HG03196 (cell line): ENCODE measurements at regions not wholly inside any gene's neighbourhood (a gene's known extent, or its start where the extent isn't known, plus 50 kb on each side); places are given as distances from the start of the nearest gene placed in this dataset.
"Not testable (repeated sequence)": the region's sequence is repeated elsewhere in the genome, so short reads cannot be mapped to it uniquely, and the experiment has no call there.

Experiments used
- ATAC-seq: cut with Tn5 transposase; IDR thresholded peaks from one replicate; pipeline ENCODE4 v1.9.1; 2021; ENCODE audit not compliant: unreplicated experiment

DNA sequence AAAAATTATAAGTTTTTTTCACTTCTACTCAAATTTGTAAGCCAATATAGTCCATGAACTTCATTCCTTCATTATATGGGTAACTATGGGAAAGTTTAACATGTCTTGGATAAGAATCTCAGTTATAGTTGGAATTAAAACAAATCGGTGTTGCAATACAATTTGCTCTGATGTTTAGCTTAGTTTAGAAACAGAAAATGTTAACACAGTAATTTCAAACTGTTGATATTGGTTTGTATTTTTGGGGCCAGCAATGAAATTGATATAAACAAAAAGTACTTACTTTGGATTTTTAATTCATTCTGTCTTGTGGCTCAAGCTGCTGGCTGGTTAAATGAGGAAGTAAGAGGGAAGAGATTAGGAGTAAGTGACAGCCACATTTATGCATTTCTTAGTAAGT, 368.5 kb upstream of the NT5C1B start:
- no peak for ATAC-seq

DNA sequence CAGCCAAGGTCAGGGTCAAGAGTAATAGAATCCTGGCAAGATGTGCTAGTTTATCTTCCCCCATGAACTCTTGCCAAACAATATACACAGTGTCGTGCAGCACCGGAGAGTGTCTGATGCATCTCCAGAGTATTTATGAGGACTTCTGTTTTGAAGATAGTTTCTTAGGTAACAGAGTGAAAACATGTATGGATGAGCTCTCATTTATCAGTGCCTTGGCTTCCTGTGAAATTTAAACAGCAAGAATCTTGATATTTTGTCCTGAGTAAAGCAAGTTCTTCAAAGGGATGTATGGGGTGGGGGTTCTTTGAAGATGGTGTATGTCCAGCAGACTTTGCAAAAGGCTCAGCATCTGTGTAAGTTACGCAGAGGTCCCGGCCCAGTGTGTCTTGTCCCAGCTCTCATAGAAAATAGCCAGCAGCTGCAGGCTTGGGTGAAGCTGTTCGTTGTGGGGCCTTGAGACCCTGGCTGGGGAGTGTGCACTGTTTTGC, 361.0 kb upstream of the NT5C1B start:
- ATAC-seq: no peak

DNA sequence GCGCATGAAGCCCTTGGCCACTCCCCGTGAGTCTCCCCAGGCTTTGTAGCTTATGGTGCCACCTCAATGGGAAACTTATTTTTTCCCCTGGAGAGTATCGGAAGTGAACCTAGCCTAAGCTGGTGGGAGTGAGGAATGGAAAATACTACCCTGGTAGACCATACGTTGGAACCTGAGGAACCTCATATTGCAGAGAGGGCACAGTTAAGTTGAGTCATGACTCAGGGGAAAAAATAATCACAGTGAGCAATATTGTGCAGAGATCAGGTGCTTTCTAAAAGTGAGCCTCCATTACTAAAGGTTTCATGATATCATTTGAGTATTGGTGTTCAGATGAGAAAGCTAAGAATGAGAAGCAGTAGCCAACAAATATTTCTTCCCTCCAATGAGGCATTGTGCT, 360.5 kb upstream of the NT5C1B start:
- ATAC-seq: no peak

DNA sequence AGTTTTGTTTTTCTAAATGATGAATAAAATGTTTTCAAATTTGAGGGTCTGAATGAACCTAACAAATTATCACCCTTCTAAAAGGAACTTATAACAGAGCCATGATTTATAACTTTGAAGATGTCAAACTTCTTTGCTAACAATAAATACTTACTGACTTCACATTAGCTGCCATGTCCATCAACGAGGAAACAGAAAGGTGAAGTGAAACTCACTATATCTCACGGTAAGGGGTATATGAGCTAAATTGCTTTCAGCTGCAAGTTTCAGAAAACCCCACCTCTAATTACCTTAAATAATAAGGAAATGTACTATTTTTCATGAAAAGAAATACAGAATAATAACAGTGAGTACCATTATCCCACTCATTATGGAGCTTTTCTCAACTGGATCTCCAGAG, 350.8 kb upstream of the NT5C1B start:
- ATAC-seq: no peak

DNA sequence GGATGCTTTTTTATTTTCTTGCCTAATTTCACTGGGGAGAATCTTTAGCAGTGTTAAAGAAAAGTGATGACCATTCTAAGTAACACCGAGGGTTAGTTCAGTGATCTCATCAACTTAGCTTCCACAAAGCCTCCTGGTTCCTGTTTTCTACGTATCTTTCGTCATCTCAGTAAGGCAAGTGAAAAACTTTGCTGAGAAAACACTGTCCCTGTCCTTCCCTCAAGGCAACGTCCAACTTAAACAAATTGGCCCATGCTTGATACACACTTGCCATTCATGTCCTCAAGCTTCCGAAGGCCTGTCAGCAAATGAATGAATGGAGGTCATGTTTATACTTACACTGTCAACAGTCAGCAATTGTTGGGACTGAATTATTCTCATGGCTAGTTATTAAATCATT, 350.4 kb upstream of the NT5C1B start:
- ATAC-seq: not testable (repeated sequence)

DNA sequence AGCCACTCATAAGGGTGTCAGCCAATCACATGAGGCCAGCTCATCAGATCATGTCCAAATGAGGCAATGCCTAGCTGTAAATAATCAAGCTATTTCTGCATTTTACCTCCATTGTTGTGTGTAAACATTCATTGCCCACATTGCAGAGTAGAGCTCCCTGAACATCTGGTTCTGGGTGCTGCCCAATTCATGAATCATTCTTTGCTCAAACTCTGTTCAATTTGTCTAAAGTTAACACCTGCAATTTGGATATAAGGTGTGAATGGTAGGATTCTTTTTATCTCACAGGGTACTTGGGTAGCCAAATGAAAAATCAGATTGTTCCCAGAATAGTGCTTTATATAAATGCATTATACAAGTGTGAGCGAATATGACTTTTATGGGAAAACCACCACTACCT, 345.5 kb upstream of the NT5C1B start:
- no peak for ATAC-seq

DNA sequence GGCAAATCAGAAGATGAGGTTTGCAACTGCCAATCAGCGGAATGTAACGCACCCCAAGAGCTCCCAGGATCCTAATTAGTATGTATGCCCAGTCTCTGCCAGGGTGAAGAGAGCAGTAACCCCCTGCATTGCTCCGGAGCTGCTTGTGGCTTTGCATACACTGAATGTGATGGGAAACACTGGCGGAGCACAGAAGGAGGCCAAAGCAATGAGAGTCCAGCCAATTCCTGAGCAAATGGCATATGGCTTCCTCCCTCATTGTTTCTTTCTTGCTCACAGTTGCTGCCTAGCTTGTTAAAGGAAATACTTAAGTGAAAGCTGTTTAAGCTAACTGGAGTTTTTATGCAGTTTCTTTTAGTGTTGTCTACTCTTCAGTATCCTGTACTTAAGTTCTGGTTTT, 343.5 kb upstream of the NT5C1B start:
- no peak for ATAC-seq

DNA sequence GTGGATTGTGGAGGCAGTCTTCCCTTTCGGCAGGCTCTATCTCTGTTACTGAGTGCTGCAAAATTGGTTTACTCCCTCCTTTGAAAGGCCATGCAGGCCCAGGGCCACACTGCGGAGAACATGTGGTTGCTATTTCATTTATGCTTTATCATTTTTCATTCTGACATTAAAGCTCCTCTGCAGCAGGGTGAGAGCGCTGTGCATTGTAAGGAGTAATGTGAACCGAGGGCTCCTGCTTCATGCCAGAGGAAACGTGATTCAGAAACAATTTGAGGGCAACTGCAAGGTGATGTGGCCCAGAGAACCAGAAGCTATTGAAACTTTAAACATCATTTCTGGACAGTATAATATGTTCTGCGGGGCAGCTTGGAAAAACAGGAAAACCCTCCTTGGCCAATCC, 341.6 kb upstream of the NT5C1B start:
- ATAC-seq: no peak

DNA sequence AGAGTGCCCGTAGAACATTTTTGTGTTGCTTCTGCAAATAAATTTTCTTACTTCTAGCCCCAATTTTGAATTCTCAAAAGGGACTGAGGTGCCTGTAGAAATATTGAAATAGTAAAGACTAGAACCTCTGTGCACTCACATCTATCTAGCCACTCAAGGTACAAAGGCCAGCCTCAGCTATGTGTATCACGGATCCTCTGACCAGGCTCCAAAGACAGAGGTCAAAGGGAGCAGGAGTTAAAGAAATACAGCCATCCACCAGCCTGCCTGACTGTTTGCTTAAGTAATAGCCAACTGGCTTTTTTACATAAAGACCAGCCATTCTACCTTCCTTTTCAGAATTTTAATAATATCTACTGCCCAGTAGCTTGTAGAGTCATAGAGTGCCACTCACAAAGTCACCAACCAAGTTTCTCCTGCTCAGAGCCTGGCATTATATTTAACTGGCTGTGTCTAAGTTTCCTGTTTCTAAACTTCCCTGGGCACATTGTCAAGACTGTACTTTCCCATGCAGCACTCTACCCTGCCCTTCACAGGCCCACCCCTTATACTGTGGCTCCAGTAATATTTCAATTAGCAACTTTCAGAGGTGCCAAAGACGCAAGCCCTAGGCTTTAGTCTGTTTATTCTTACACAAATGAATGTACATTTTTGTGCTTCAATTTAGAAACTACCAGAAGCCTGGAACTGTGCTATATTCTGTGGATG, 338.3 kb upstream of the NT5C1B start:
- no peak for ATAC-seq

DNA sequence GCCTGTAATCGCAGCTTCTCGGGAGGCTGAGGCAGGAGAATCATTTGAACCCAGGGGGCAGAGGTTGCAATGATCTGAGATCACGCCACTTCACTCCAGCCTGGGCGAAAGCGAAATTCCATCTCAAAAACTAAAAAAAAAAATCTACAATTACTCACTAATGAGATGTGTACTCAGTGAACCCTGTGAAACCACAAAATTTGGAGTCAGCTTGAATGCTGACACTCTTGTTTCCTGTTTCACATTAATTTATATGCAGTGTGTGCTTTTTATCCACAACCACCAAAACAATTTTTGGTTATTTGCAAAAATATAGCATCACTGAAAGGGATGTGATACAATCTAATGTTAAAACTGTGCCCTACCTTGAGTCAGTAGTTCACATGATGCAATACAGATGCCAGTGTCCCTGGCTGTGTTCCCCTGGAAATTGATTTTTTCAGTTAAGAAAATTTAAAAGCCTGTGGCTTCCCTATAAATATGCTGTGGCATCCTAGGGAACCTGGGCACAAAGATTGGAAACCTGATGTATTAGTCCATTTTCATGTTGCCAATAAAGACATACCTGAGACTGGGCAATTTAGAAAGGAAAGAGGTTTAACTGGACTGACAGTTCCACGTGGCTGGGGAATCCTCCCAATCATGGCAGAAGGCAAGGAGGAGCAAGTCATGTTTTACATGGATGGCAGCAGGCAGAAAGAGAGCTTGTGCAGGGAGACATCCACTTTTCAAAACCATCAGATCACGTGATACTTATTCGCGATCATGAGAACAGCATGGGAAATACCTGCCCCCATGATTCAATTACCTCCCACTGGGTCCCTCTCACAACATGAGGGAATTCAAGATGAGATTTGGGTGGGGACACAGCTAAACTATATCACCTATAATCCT, 337.5 kb upstream of the NT5C1B start:
- no peak for ATAC-seq

DNA sequence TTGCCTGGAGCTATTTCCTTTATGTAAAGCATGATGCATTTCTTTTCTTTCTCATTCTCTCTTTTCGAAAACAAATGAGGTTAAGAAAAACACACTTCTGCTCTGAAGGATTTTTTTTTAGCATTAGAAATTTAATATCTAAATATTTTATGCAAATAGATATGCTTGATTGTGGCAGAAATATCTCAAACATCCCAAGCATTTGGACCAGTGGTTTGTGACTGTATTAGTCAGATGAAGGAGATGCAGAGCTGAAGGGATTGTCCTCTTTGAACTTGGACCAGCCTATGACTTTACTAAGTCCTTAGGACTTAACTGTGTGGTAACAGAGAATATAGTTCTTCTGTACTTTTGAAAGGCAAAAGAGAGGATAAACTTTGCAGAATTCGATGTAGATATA, 335.9 kb upstream of the NT5C1B start:
- no peak for ATAC-seq

DNA sequence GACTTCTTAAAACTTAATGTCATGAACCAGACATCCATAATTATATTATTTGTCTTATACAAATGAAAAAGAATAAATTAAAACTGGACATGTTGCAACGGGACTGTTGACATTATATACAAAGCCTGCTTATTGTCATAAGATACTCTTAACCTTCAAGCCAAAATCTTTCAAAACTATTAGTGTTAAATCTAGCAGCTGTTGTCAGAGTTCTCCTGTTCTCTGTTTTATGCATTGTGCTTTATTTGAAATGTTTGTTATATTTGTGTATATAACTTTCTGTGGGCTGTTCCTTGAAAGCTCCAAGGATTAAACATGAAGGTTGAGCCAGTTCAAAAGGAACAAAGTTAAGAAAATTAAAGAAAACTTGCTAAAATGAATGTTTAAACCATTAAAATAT, 335.5 kb upstream of the NT5C1B start:
- ATAC-seq: no peak

DNA sequence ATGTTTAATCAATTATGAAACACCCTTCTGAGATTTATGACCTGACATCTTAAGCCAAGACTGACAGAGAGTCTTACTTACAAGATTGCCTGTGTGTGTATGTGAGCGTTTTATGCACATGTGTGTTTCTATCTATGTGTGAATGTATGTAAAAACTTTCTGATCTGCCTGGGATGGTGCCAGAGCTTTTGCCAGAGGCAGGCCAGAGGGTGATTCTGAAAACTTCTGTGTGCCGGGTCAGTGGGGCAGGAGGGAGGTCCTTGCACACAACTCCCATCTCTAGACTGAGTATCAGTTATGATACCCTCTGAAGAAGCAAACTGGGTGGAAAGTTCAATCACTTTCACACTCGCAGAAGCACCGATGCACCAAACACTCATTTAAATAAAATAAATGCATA, 335.0 kb upstream of the NT5C1B start:
- no peak for ATAC-seq

DNA sequence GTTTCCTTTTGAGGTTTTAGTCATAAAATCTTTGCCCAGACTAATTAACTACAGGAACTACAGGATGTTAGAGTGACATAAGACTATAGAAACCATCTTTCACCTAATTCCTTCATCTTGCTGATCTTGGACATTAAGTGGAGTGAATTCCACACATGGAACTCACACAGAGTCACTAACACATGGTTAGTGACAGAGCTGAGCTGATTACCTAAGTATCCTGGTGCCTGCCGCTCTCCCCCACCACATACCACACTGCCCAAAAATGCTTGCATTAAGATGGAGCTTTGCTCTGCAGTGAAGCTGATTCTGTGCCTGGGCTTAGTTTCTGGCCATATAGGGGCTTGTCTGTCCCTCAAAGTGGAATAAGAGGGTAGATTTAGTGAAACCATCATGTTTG, 332.9 kb upstream of the NT5C1B start:
- ATAC-seq: no peak

DNA sequence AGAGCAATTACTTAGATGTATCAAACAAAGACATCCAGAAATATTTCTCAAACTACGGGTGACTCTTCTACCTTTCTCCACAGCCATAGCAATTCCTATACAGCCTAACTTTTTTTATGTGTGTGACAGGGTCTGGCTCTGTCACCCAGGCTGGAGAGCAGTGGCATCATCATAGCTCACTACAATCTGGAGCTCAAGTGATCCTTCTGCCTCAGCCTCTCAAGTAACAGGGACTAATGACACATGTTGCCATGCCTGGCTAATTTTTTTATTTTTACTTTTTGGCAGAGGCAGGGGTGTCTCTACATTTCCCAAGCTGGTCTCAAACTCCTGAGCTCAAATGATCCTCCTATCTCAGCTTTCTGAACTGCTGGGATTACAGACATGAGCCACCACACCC, 328.9 kb upstream of the NT5C1B start:
- no peak for ATAC-seq

DNA sequence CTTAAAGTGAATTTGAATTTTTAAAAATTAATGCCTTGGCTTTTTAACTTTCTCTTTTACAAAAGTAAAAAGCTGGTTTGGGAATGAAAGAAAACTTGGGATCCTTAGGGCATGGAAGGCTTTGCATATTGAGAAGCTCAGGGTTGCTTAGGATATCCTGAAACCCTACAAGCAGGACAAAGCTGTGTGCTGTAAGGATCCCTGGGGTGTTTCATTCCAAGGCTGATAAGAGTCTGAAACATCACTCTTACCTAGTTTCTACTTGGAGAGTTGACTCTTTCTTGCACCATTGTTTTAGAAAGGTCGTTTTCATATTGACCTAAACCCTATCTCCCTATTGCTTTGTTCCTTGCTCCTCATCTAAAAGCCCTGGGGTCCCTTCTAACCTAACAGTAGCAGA, 325.9 kb upstream of the NT5C1B start:
- no peak for ATAC-seq

DNA sequence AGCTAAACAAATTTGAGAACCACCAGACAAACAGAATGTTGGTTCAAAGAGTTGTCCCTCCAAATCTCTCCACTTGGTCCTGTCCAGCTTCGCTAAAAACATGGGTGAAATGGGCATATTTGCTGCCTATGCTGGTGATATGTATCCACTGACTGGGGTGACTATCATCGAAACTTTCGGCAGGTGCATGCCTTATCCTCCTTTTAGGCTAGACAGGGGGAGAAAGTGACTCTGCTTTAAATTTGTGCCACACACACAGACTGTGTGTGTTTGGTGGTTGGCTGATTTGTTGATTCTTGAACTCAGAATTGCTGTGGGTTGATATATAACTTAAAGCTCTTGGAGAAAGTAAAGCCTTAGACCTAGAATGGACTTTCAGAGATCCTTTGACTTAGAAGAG, 324.1 kb upstream of the NT5C1B start:
- ATAC-seq: no peak

DNA sequence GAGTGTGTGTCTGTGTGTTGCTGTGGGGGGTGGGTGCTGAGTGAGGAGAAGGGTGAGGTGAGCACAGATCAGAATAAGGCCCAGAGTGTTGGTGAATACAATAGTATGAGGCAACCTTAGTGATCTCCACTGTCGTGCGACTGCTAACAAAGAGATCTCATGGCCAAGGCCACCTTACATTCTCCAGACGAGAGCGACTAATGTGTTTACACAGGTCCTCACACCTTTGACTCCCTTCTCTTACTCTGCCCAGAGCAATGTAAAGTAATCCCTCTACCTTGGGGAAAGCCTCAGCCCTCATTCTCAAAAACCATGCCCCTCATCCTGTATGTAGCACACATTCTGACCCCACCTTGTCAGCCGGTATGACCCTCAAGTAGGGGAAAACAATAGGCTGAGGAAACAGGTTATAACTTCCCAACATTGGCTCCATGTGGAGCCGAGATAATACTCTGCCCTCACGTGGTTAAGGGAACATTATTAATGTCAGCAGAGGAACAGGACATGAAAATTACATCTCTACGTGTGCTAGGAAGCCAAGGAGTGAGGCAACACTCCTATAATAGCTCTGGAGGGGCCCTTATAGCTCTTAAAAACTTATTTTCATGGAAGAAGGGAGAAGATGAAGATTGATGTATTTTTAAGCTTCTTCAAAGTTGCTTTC, 323.0 kb upstream of the NT5C1B start:
- ATAC-seq: no peak

DNA sequence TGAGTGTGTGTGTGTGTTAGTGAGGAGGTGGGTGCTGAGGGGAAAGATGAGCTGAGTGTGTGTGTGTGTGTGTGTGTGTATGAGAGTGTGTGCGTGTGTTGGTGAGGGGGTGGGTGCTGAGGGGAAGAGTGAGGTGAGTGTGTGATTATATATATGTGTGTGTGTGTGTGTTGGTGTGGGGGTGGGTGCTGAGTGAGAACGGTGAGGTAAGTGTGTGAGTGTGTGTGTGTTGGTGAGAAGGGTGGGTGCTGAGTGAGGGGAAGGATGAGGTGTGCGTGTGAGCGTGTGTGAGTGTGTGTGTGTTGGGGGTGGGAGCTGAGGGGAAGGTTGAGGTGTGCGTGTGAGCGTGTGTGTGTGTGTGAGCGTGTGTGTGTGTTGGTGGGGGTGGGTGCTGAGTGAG, 322.0 kb upstream of the NT5C1B start:
- ATAC-seq: no peak

DNA sequence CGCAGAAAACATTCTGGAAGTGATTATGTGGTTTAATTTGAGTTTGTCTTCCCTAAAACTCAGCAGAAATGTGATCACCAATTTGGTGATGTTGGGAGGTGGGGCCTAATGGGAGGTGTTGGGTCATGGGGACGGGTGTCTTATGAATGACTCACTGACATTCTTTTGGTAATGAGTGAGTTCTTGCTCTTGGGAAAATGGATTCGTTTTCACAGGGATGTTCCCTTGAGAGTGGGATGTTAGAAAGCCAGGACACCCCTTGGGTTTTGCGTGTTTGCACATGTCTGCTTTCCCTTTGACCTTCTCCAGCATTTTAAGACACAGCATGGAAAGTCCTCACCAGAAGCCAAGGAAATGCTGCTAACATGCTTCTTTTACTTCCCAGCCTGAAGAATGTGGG, 321.5 kb upstream of the NT5C1B start:
- ATAC-seq: no peak

DNA sequence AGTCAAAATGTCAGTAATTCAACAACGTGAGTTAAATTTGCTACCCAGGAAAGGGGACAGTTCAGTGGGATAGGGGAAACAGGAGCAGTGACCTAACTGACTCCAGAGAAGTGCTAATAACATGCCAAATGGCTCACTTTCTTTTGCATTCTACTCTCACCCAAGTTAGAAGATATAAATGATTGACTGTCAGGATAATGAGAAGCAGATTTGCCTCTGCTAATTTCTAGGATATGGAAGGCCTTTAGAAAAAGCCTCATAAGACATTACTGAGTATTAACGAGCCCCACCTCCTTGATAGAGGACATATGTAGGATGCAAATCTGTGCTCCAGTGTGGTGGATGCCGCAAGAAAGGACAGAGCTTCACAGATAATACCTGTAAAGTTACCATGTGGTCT, 318.6 kb upstream of the NT5C1B start:
- ATAC-seq: no peak

DNA sequence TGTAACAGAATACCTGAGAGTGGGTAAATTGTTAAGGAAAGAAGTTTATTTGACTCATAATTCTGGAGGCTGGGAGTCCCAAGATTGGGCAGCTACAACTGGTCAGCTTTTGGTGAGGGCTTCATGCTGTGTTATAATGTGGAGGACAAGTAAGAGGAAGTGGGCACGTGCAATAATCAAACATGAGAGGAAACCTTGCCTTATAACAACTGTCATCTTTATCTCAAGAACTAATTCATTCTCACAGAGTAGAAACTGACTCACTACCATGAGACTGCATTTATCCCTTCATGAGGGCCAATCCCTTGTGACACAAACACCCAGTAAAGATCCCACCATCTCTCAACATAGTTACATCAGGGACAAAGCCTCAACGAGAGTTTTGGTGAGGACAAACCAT, 318.1 kb upstream of the NT5C1B start:
- no peak for ATAC-seq
